ENCODE measurements at regions not wholly inside any gene's neighbourhood (a gene's known extent, or its start where the extent isn't known, plus 50 kb on each side); places are given as distances from the start of the nearest gene placed in this dataset.
A peak's percentile ranks its signal among the peaks of the same experiment; 100 is the strongest.

DNA sequence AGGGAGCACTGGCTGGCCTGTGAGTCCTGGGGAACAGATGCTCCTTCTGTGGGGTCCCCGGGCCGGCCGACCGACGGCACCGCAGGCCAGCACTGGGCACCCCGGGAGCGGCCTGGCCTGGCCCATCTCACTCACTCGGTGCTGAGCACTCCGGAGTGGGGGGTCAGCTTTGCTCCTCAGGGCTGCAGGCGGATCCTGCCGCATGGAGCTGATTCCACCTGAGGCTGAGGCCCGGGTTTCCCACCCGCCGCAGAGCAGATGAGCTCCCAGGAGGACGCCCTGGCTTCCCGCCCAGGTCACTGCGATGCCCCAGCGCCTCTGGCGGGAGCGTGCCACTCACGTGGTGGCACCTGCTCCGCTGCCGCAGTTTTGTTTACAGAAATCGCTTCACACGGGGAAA lies 418.6 kb downstream of the GALR1 start:
- Mint-ChIP-seq H3K4me3 (no peak overlapping the region), H3K36me3 (ENCODE audit: low read depth) (peaks cover 2% of the 10 kb centered on the region), H3K9me3 (peaks cover 3% of the 10 kb centered on the region), H3K27ac (ENCODE audit: unreplicated experiment) (no peak overlapping the region), H3K4me1 (peaks cover 10% of the 10 kb centered on the region), H3K27me3 (ENCODE audit: low read depth) (no peaks in the 10 kb centered on the region)
- DNase-seq (ENCODE audit: low read depth, low spot score), result no peak
- TF ChIP-seq, protein P1, sequence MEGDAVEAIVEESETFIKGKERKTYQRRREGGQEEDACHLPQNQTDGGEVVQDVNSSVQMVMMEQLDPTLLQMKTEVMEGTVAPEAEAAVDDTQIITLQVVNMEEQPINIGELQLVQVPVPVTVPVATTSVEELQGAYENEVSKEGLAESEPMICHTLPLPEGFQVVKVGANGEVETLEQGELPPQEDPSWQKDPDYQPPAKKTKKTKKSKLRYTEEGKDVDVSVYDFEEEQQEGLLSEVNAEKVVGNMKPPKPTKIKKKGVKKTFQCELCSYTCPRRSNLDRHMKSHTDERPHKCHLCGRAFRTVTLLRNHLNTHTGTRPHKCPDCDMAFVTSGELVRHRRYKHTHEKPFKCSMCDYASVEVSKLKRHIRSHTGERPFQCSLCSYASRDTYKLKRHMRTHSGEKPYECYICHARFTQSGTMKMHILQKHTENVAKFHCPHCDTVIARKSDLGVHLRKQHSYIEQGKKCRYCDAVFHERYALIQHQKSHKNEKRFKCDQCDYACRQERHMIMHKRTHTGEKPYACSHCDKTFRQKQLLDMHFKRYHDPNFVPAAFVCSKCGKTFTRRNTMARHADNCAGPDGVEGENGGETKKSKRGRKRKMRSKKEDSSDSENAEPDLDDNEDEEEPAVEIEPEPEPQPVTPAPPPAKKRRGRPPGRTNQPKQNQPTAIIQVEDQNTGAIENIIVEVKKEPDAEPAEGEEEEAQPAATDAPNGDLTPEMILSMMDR (conservative IDR thresholded peaks at IDR 0.05), result no peak

DNA sequence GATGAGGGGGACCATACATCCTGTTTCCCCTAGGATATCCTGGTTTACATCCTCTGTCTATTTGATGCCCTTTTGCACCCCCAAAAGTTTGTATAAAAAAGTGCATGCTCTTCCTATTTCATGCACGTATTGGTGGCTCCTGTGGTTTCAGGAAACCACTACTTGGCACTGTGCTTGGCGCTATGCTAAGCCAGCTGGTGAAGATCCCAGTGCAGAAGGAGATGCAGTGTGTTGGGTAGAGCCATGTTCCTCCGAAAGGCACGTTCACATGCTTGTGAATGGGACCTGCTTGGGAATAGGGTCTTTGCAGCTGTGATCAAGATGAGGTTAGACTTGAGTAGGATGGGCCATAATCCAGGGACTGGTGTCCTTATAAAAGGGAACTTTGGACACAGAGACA lies 419.7 kb downstream of the GALR1 start:
- Mint-ChIP-seq H3K36me3 (ENCODE audit: low read depth) (no peaks in the 10 kb centered on the region), H3K27me3 (ENCODE audit: low read depth) (peaks cover under 1% of the 10 kb centered on the region)
- TF ChIP-seq, protein P1 (conservative IDR thresholded peaks at IDR 0.05), result no peak

DNA sequence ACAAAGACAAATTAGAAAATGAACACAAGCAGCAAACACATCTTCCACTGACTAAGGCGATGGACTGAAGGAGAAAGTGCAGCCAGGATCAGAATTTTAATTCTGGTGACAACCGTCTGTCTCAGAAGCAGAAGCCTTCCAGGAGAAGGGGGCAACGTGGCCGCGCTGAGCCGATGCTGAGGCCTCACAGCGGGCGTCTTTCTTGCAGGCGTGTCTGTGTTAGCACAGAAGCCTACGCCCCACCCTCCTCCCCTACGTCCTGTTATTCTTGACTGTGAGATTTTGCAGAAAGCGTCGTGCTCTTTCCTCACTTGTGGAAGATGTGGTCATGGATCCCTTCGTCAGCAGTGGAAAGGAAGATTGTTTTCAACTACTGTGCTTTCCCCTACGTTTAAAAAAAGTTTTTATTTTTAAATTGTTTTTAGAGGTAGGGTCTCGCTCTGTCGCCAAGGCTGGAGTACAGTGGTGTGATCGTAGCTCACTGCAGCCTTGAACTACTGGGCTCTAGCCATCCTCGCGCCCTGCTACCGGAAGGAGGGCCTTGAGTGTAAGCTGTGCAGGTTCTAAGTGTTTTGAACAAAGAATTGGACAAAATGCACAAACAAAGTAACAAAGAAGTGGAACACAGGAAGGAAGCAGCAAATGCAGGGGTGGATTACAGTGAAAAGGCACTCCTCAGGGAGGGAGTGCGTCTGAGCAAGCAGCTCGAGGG lies 422.0 kb downstream of the GALR1 start:
- Mint-ChIP-seq H3K4me3 (peak overlapping the region; percentile 22), H3K36me3 (ENCODE audit: low read depth) (no peaks in the 10 kb centered on the region), H3K9me3 (peaks cover 3% of the 10 kb centered on the region), H3K4me1 (peaks cover 10% of the 10 kb centered on the region), H3K27me3 (ENCODE audit: low read depth) (peaks cover 6% of the 10 kb centered on the region), H3K27ac (ENCODE audit: unreplicated experiment) (no peak overlapping the region)
- TF ChIP-seq, protein P1 (conservative IDR thresholded peaks at IDR 0.05), result no peak
- DNase-seq (ENCODE audit: low read depth, low spot score), result peak; percentile 27

More for the DNA sequence above, 419.7 kb downstream of the GALR1 start:
- DNase-seq (ENCODE audit: low read depth, low spot score), result no peak
- H3K4me3 Mint-ChIP-seq, result no peak overlapping the region
- no peaks in the 10 kb centered on the region for H3K9me3 Mint-ChIP-seq
- no peak overlapping the region for H3K27ac Mint-ChIP-seq (ENCODE audit: unreplicated experiment)
- peaks cover 10% of the 10 kb centered on the region for H3K4me1 Mint-ChIP-seq

DNA sequence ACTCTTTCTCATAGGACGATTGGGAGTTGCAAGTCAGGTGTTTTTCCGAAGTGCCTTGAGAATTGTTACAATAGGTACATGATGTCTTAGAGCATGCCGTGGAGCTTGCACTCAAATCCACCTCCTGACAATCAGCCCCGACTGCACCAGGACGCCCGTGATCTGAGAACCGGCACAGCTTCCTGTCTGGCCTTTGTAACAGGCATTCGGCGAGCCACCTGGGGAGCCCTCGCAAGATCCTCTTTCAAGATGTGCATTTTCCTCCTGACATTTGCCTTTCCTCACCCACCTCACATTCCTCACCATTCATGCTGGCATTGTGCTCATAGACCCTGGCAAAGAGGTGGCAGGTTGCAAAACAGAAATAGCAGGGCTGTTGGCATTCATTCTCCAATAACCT lies 427.3 kb downstream of the GALR1 start:
- Mint-ChIP-seq H3K9me3 (peaks cover 3% of the 10 kb centered on the region), H3K36me3 (ENCODE audit: low read depth) (no peaks in the 10 kb centered on the region), H3K4me1 (peaks cover 6% of the 10 kb centered on the region), H3K4me3 (no peak overlapping the region), H3K27me3 (ENCODE audit: low read depth) (peaks cover 10% of the 10 kb centered on the region), H3K27ac (ENCODE audit: unreplicated experiment) (no peak overlapping the region)
- TF ChIP-seq, protein P1 (conservative IDR thresholded peaks at IDR 0.05), result no peak
- DNase-seq (ENCODE audit: low read depth, low spot score), result no peak

DNA sequence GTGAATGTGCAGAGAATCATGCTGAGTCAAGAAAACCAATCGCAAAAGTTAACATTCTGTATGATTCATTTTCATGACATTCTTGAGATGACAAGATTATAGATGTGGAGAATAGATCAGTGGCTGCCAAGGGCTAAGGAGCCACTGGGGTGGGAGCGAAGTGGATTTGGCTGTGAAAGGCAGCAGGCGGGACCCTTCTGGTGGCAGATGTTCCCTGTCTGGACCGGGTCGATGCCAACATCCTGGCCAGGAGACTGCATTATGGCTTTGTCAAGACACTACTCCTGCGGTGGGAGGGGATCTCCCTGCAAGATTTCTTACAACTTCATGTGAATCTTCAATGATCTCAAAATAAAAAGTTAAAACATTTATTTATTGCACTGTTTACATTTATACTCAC lies 427.9 kb downstream of the GALR1 start:
- H3K4me3 Mint-ChIP-seq, result no peak overlapping the region
- TF ChIP-seq, protein P1 (conservative IDR thresholded peaks at IDR 0.05), result no peak
- H3K4me1 Mint-ChIP-seq, result peaks cover 4% of the 10 kb centered on the region
- H3K9me3 Mint-ChIP-seq, result peaks cover 3% of the 10 kb centered on the region
- no peaks in the 10 kb centered on the region for H3K36me3 Mint-ChIP-seq (ENCODE audit: low read depth)
- H3K27ac Mint-ChIP-seq (ENCODE audit: unreplicated experiment), result no peak overlapping the region
- peaks cover 10% of the 10 kb centered on the region for H3K27me3 Mint-ChIP-seq (ENCODE audit: low read depth)
- no peak for DNase-seq (ENCODE audit: low read depth, low spot score)

All from neural crest cell (in vitro differentiated cells).